Esophagus muscularis mucosa (tissue), 4 donors: ENCODE measurements at regions not wholly inside any gene's neighbourhood (a gene's known extent, or its start where the extent isn't known, plus 50 kb on each side); places are given as distances from the start of the nearest gene placed in this dataset.
"Not testable (repeated sequence)": the region's sequence is repeated elsewhere in the genome, so short reads cannot be mapped to it uniquely, and the experiment has no call there.

Experiments used
- DNase-seq: peaks from one replicate; pipeline ENCODE4 v3.0.0-alpha.2; 2017; ENCODE audit errors: extremely low spot score
- H3K27ac ChIP-seq, 4 donors: fragments of 200-600 bp; sonication (generic); replicated peaks in 1 of 4; 1 replicate in 3 of 4; 2 replicates in 1 of 4; pipeline ENCODE4 v1.5.1; 2016 to 2019; ENCODE audit warnings: mild to moderate bottlenecking in 1 of 4
- H3K27me3 ChIP-seq, 4 donors: fragments of 200-600 bp; sonication (generic); one replicate each; pipeline versions ENCODE4 v1.5.1 to v1.6.0; 2016 to 2019
- H3K36me3 ChIP-seq, 4 donors: fragments of 200-600 bp; sonication (generic); one replicate each; pipeline ENCODE4 v1.5.1; 2016 to 2019
- H3K4me1 ChIP-seq, 4 donors: fragments of 200-600 bp; sonication (generic); one replicate each; pipeline ENCODE4 v1.5.1; 2016 to 2019
- H3K4me3 ChIP-seq, 4 donors: fragments of 200-600 bp; sonication (generic); 1 replicate in 2 of 4; 2 replicates in 2 of 4; pipeline ENCODE4 v1.5.1; 2016 to 2019; ENCODE audit warnings: mild to moderate bottlenecking in 4 of 4, moderate library complexity in 1 of 4
- H3K9me3 ChIP-seq, 4 donors: fragments of 200-600 bp; sonication (generic); 1 replicate in 3 of 4; 2 replicates in 1 of 4; pipeline ENCODE4 v1.5.1; 2016 to 2019
- EP300 ChIP-seq: sonication (generic); formaldehyde crosslinking; IDR thresholded peaks from one replicate; pipeline ENCODE4 v1.6.1; 2017; ENCODE audit warnings: antibody characterized with exemption
- POLR2A ChIP-seq: fragments of 450-650 bp; IDR thresholded peaks from one replicate; pipeline ENCODE4 v1.6.1; 2017; ENCODE audit warnings: antibody characterized with exemption, moderate library complexity, mild to moderate bottlenecking, low read depth
- POLR2AphosphoS5 ChIP-seq, 2 donors: sonication (generic); formaldehyde crosslinking; IDR thresholded peaks; one replicate each; pipeline ENCODE4 v1.6.1; 2017; ENCODE audit warnings: antibody characterized with exemption in 2 of 2
- WGBS: methylation state at CpG from one replicate; pipeline ENCODE4 v1.1.5; 2018; 5-methylcytosine and 5-hydroxymethylcytosine counted together
- intact Hi-C: fragments of 100-400 bp; cut with DNase I; formaldehyde crosslinking; loops from one replicate; pipeline ENCODE4 v1.15.1; 2023
- TF ChIP-seq, protein P1 (sequence below), 3 experiments: fragments of 200-600 bp in 2 of 3; fragments of 450-650 bp in 1 of 3; sonication (generic) in 2 of 3; IDR thresholded peaks; one replicate each; pipeline ENCODE4 v1.5.1; 2017 to 2019; ENCODE audit warnings: antibody characterized with exemption in 3 of 3, mild to moderate bottlenecking in 2 of 3, moderate library complexity in 1 of 3

- 90% methylated on average over 6 of the region's 6 CpGs for WGBS
- DNase-seq: no peak
- no peaks in the 10 kb centered on the region for H3K4me1 ChIP-seq
- H3K27ac ChIP-seq: no peak overlapping the region
- H3K9me3 ChIP-seq: no peaks in the 10 kb centered on the region
- H3K4me3 ChIP-seq: no peak overlapping the region
- intact Hi-C loops: no loop called here
- H3K27me3 ChIP-seq: no peaks in the 10 kb centered on the region
- no peaks in the 10 kb centered on the region for H3K36me3 ChIP-seq
- TF ChIP-seq EP300 (no peak), POLR2A (no peak), POLR2AphosphoS5 (IDR thresholded peaks at IDR 0.05) (no peak)
- TF ChIP-seq, protein P1, sequence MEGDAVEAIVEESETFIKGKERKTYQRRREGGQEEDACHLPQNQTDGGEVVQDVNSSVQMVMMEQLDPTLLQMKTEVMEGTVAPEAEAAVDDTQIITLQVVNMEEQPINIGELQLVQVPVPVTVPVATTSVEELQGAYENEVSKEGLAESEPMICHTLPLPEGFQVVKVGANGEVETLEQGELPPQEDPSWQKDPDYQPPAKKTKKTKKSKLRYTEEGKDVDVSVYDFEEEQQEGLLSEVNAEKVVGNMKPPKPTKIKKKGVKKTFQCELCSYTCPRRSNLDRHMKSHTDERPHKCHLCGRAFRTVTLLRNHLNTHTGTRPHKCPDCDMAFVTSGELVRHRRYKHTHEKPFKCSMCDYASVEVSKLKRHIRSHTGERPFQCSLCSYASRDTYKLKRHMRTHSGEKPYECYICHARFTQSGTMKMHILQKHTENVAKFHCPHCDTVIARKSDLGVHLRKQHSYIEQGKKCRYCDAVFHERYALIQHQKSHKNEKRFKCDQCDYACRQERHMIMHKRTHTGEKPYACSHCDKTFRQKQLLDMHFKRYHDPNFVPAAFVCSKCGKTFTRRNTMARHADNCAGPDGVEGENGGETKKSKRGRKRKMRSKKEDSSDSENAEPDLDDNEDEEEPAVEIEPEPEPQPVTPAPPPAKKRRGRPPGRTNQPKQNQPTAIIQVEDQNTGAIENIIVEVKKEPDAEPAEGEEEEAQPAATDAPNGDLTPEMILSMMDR (IDR thresholded peaks at IDR 0.05): no peak
Measured at GRCh38 chr6:6982663-6983062, 125.1 kb upstream of the RREB1 start.

GRCh38 chr6:6984585-6985366, 123.0 kb upstream of the RREB1 start:
- Histone ChIP-seq H3K27me3 (no peaks in the 10 kb centered on the region), H3K4me1 (no peaks in the 10 kb centered on the region), H3K27ac (no peak overlapping the region), H3K9me3 (no peaks in the 10 kb centered on the region), H3K36me3 (no peaks in the 10 kb centered on the region), H3K4me3 (no peak overlapping the region)
- DNase-seq: no peak
- intact Hi-C loops: no loop called here
- TF ChIP-seq POLR2AphosphoS5 (IDR thresholded peaks at IDR 0.05) (no peak), EP300 (no peak), POLR2A (no peak)
- TF ChIP-seq, protein P1 (IDR thresholded peaks at IDR 0.05): no peak
- WGBS: 71% methylated on average over 13 of the region's 13 CpGs

DNA sequence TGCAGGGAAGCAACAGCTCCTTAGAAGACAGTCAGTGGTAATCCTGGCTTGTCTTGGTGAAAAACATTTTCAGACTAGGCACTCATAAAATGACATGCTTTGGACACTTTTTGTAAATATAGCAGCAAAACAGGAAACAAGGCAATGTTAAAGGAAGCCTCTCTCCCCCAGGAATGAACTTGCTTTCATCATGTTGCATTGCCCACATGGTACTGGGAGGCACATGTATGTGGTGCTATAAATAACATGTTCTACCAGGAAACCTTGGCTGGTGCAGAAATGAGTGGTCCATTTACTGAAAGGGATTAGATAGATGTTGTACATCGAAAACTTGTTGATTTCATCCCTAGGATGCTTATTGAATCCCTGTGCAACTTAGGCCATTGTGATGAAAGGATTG, 121.4 kb upstream of the RREB1 start:
- TF ChIP-seq EP300: no peak
- no peak for TF ChIP-seq POLR2A
- no peak for TF ChIP-seq POLR2AphosphoS5 (IDR thresholded peaks at IDR 0.05)
- TF ChIP-seq, protein P1 (IDR thresholded peaks at IDR 0.05): no peak
- Histone ChIP-seq H3K4me3 (no peak overlapping the region), H3K27ac (no peak overlapping the region), H3K36me3 (no peaks in the 10 kb centered on the region), H3K4me1 (no peaks in the 10 kb centered on the region), H3K27me3 (no peaks in the 10 kb centered on the region), H3K9me3 (no peaks in the 10 kb centered on the region)
- intact Hi-C loops: no loop called here
- DNase-seq: no peak
- 91% methylated on average over 1 of the region's 1 CpG for WGBS

GRCh38 chr6:6987749-6988148, 120.0 kb upstream of the RREB1 start:
- Histone ChIP-seq H3K27me3 (no peaks in the 10 kb centered on the region), H3K4me1 (no peaks in the 10 kb centered on the region), H3K36me3 (no peaks in the 10 kb centered on the region), H3K4me3 (no peak overlapping the region), H3K9me3 (no peaks in the 10 kb centered on the region), H3K27ac (no peak overlapping the region)
- TF ChIP-seq POLR2A (no peak), EP300 (no peak), POLR2AphosphoS5 (IDR thresholded peaks at IDR 0.05) (no peak)
- TF ChIP-seq, protein P1 (IDR thresholded peaks at IDR 0.05): no peak
- 87% methylated on average over 4 of the region's 4 CpGs for WGBS
- no peak for DNase-seq
- intact Hi-C loops: no loop called here

- H3K9me3 ChIP-seq, DNase-seq, H3K27me3 ChIP-seq, H3K4me1 ChIP-seq, H3K4me3 ChIP-seq, H3K27ac ChIP-seq, intact Hi-C loops, H3K36me3 ChIP-seq: not testable (repeated sequence)
- 97% methylated on average over 4 of the region's 4 CpGs for WGBS
Measured at GRCh38 chr6:6990059-6990458, 117.7 kb upstream of the RREB1 start.
